GM18511 (cell line): ENCODE measurements at regions not wholly inside any gene's neighbourhood (a gene's known extent, or its start where the extent isn't known, plus 50 kb on each side); places are given as distances from the start of the nearest gene placed in this dataset.
A peak's percentile ranks its signal among the peaks of the same experiment; 100 is the strongest.
"Not testable (repeated sequence)": the region's sequence is repeated elsewhere in the genome, so short reads cannot be mapped to it uniquely, and the experiment has no call there.

ENCODE experiments used
- ATAC-seq: cut with Tn5 transposase; IDR thresholded peaks from one replicate; pipeline ENCODE4 v1.9.1; 2021; ENCODE audit warnings: mild to moderate bottlenecking, moderate library complexity; ENCODE audit not compliant: unreplicated experiment

- no peak for ATAC-seq
Observed at GRCh38 chr9:25094518-25094917, 548.8 kb upstream of the IZUMO3 start.

- ATAC-seq = no peak
Observed at GRCh38 chr9:25078202-25078601, 532.5 kb upstream of the IZUMO3 start.

GRCh38 chr9:25048098-25048724 is 502.5 kb upstream of the IZUMO3 start:
- no peak for ATAC-seq

GRCh38 chr9:25045469-25045868 is 499.8 kb upstream of the IZUMO3 start:
- not testable (repeated sequence) for ATAC-seq

- no peak for ATAC-seq
Observed at GRCh38 chr9:25029743-25030142, 484.0 kb upstream of the IZUMO3 start.

DNA sequence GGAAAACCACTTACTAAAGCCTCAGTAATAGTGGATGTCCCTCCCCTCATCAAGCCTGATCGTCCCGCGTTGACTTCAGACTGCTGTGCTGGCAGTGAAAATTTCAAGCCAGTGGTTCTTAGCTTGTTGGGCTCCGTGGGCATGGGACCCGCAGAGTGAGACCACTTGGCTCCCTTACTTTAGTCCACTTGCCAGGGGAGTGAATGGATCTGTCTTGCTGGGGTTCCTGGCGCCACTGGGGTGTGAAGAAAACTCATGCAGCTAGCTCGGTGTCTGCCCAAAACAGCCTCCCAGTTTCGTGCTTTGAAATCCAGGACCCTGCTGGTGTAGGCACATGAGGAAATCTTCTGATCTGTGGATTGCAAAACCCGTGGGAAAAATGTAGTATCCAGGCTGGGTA is 480.0 kb upstream of the IZUMO3 start:
- no peak for ATAC-seq

GRCh38 chr9:25025156-25025555 is 479.5 kb upstream of the IZUMO3 start:
- ATAC-seq = no peak

DNA sequence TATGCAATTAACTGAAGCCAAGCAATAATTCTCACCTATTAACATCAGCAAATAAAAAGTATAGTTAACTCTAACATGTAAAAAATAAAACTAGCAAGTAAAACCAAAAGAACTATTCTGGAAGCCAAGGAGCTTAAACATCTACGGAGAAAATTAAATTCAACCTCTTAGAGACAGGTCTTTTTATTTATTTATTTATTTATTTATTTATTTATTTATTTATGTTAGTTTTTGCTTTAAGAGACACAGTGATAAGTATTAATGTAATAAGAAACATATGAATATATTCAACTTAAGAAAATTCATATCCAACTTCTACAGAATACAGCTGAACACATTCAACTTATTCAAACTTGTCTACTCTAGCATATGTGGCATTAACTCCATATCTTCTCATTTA is 472.1 kb upstream of the IZUMO3 start:
- ATAC-seq = no peak

DNA sequence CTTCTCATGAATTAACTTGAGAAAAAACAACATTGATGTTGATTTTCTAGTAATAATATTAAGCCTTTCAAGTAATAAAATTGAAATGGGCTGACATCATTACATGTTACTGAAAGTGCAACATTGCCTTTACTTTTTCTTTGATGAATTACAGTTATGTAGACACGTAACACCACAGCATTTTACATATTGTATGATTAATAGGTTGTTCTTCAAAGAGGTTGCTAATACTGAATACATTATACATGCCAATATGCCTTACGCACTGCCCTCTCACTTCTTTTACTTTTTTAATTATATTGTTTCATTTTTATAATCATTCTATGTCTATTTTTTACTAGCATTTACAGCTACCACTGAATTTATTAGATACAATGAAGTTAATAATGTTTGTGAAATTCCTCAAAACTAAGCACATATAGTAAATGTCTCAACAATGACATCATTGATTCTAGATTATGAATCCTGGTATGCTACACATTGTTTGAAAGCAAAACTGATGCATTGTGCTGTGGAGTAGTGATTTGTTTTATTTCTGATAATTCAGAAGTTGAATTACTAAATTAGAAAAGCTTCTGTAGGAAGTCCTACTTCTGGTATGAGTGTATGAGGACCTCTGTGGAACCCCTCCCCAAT is 464.4 kb upstream of the IZUMO3 start:
- ATAC-seq = no peak

DNA sequence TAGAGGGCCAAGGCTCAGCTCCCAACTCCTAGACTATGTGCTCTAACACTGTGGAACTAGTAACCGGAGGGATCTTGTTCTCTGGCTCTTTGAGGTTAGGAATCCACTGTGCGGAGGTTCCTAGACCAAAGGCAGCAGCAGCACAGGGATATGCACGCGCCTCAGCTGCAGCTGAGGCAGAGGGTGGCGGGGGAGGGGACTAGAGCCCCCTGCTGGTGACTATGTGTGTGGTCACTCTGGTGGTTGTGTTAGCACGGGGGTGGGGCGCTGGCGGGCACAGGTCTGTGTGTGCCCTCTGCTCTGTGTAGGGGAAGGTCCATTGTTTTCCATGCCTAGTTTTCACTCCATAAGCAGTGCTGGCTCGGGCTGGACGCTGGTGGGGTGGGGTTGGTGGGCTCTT is 458.0 kb upstream of the IZUMO3 start:
- no peak for ATAC-seq

DNA sequence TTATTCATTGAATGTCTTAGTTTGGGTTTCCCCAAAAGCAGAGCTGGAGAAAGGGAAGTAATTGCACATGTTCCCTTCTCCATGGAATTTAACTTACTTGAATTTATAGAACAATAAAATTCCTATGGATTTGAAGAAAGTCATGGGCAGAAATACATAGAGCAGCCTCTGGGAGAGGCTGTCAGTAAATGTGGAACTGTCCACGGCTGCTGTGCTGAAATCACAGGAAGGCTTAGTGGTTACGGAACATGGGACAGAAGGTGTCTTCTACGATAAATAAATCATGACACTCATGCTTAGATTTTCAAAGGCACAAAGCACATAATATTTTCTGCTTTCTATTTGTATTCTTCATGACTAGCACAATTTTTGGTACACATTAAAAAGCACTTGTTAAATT is 440.6 kb upstream of the IZUMO3 start:
- ATAC-seq = no peak

- not testable (repeated sequence) for ATAC-seq
Observed at GRCh38 chr9:24970780-24971179, 425.1 kb upstream of the IZUMO3 start.

- ATAC-seq = no peak
Observed at GRCh38 chr9:24961762-24962161, 416.1 kb upstream of the IZUMO3 start.

- ATAC-seq = no peak
Observed at GRCh38 chr9:24953070-24953469, 407.4 kb upstream of the IZUMO3 start.

GRCh38 chr9:24939109-24939850 is 393.6 kb upstream of the IZUMO3 start:
- no peak for ATAC-seq

GRCh38 chr9:24936117-24936516 is 390.4 kb upstream of the IZUMO3 start:
- ATAC-seq = no peak

DNA sequence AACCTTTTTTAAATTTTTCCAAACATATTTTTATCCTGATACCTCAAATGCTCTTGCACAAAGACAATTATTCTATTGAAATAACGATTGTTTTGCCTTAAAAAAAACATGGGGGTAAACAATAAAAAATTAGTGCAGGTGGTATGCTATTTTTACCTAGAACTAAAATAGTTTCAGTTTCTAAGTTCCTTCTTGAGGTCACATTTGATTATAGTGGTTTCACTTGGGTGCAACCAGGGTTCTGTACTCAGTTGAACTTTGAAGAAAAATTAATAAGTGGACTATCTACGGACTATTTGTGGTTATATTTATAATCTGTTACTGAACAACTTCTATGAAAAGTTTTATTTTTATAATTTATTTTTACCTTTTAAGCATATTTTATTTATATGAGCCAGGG is 387.1 kb upstream of the IZUMO3 start:
- ATAC-seq = peak; percentile 68

DNA sequence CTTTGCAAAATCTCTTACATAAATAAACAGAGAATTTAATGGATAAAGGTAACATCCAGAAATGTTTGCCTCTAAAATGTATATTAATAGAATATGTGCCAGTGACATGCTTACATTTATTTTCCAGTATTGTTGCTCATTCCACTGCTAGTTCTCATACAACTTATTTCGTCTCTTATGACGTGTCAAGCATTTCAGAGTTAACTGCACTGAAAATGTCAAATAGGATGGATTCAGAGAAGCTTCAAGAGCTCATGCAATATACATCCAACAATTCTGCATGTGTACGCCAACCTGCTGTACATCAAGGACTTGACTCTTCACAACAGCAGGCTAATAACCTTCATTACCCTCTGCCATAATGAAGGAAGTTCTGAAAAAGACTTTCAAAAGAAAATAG is 386.2 kb upstream of the IZUMO3 start:
- ATAC-seq = no peak

DNA sequence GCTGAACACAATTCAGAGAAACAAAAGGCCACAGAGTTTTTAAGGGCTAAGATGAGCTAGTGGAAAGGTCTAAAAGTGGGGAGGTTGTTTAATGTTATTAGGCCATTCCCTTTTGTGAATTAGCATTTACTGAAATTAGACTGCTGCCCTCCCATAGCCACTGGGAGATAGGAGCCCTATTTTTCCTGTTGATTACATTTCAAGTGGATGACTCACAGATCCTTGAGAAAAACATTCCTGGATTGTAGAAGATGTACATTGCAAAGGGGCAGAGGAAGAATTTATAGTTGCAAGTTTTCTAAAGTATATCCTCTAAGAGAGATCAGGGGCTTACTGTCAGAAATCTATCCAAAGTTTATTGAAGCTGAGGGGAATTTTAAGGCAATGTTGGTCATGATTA is 367.1 kb upstream of the IZUMO3 start:
- ATAC-seq = no peak

- ATAC-seq = no peak
Observed at GRCh38 chr9:24901319-24901718, 355.6 kb upstream of the IZUMO3 start.

GRCh38 chr9:24900179-24900578 is 354.5 kb upstream of the IZUMO3 start:
- no peak for ATAC-seq

DNA sequence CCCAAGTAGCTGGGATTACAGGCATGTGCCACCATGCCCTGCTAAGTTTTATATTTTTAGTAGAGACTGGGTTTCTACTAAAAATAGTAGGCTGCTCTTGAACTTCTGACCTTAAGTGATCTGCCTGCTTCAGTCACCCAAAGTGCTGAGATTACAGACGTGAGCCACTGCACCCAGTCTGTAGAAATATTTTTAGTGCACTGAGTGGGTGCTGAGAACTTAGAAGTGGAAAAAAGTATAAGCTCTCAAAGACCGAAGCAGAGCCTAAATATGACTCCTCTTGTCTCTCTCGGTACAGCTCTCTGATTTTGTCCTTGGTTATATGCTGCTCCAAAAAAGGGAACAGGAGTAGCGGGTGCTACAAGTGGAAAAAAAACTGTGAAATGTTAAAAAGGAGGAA is 353.8 kb upstream of the IZUMO3 start:
- no peak for ATAC-seq
